HCT116 (cell line): ENCODE measurements at regions not wholly inside any gene's neighbourhood (a gene's known extent, or its start where the extent isn't known, plus 50 kb on each side); places are given as distances from the start of the nearest gene placed in this dataset.

Experiments used
- CBX3 ChIP-seq: IDR thresholded peaks from 2 replicates; pipeline ENCODE4 v1.6.1; 2012; ENCODE audit warnings: low read depth
- CEBPB ChIP-seq: IDR thresholded peaks from 2 replicates; pipeline ENCODE4 v1.6.1; 2012; ENCODE audit warnings: low read depth
- CTCF ChIP-seq, 3 experiments: fragments of 200-600 bp in 1 of 3; sonication (generic) in 1 of 3; IDR thresholded peaks in 2 of 3; conservative IDR thresholded peaks in 1 of 3; 2 replicates each; pipeline ENCODE4 v1.5.1; 2012 to 2017; ENCODE audit warnings: low read depth in 2 of 3, low read length in 2 of 3, antibody characterized with exemption in 1 of 3, borderline replicate concordance in 1 of 3, control low read depth in 1 of 3, mild to moderate bottlenecking in 1 of 3, mixed read lengths in 1 of 3, mixed run types in 1 of 3, moderate library complexity in 1 of 3; ENCODE audit not compliant: insufficient read depth in 1 of 3
- EZH2 ChIP-seq: fragments of 200-600 bp; sonication (generic); IDR thresholded peaks from 2 replicates; pipeline ENCODE4 v1.6.1; 2017; ENCODE audit warnings: antibody characterized with exemption, mixed run types
- POLR2A ChIP-seq: IDR thresholded peaks from 2 replicates; pipeline ENCODE4 v1.7.0; 2011; ENCODE audit warnings: borderline replicate concordance; ENCODE audit not compliant: insufficient read depth, insufficient read length; ENCODE audit errors: extremely low read depth
- POLR2AphosphoS5 ChIP-seq: IDR thresholded peaks from 2 replicates; pipeline ENCODE4 v1.6.1; 2011; ENCODE audit warnings: mild to moderate bottlenecking, low read depth, low read length, moderate library complexity
- SP1 ChIP-seq: IDR thresholded peaks from 2 replicates; pipeline ENCODE4 v1.6.1; 2012; ENCODE audit warnings: low read depth
- TF ChIP-seq, protein P1 (sequence below): IDR thresholded peaks from 2 replicates; pipeline ENCODE4 v1.6.1; 2011; ENCODE audit warnings: mild to moderate bottlenecking, low read length, moderate library complexity; ENCODE audit not compliant: insufficient replicate concordance; ENCODE audit errors: extremely low read depth

DNA sequence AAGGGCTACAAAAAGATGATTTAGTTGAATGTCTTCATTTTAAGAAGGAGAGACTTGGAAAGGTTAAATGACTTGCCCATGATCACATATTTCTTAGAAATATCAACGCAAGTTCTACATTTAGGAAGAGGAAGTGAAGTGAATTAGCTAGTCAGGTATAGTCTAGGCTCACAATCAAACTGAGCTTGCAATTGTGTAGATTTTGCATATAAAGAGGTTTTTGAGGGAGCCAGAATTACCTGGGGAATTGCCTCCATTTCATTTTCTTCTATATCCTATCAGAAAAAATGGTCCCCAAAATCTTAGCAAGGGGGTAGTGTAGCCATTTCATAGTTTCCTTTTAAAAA is 71.3 kb downstream of the MFAP3 start:
- TF ChIP-seq POLR2A, result no peak
- TF ChIP-seq CTCF (IDR thresholded peaks at IDR 0.05 in 2 of 3, conservative IDR thresholded peaks at IDR 0.05 in 1 of 3; ENCODE audit: borderline replicate concordance in 1 of 3, insufficient read depth in 1 of 3, low read depth in 2 of 3, low read length in 2 of 3), result no peak
- TF ChIP-seq CEBPB, result no peak
- TF ChIP-seq POLR2AphosphoS5, result no peak
- no peak for TF ChIP-seq EZH2
- TF ChIP-seq SP1, result no peak
- TF ChIP-seq, protein P1, sequence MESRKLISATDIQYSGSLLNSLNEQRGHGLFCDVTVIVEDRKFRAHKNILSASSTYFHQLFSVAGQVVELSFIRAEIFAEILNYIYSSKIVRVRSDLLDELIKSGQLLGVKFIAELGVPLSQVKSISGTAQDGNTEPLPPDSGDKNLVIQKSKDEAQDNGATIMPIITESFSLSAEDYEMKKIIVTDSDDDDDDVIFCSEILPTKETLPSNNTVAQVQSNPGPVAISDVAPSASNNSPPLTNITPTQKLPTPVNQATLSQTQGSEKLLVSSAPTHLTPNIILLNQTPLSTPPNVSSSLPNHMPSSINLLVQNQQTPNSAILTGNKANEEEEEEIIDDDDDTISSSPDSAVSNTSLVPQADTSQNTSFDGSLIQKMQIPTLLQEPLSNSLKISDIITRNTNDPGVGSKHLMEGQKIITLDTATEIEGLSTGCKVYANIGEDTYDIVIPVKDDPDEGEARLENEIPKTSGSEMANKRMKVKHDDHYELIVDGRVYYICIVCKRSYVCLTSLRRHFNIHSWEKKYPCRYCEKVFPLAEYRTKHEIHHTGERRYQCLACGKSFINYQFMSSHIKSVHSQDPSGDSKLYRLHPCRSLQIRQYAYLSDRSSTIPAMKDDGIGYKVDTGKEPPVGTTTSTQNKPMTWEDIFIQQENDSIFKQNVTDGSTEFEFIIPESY, result no peak
- TF ChIP-seq CBX3, result no peak
